ENCODE measurements at regions not wholly inside any gene's neighbourhood (a gene's known extent, or its start where the extent isn't known, plus 50 kb on each side); places are given as distances from the start of the nearest gene placed in this dataset.

GRCh38 chr10:44292390-44293002 is 92.4 kb downstream of the CXCL12 start:
- TF ChIP-seq EP300 (IDR thresholded peaks at IDR 0.05; ENCODE audit: borderline replicate concordance in 1 of 2, low read depth in 1 of 2, low read length in 1 of 2), result no peak
- no peak for TF ChIP-seq RXRA (IDR thresholded peaks at IDR 0.05; ENCODE audit: borderline replicate concordance, low read depth)
- TF ChIP-seq REST (IDR thresholded peaks at IDR 0.05; ENCODE audit: low read depth, low read length), result no peak
- TF ChIP-seq CTCF (IDR thresholded peaks at IDR 0.05), result no peak
- no peak for TF ChIP-seq MEF2A (IDR thresholded peaks at IDR 0.05; ENCODE audit: borderline replicate concordance, low read depth)
- TF ChIP-seq JUND (IDR thresholded peaks at IDR 0.05), result no peak
- TF ChIP-seq SIN3A (IDR thresholded peaks at IDR 0.05; ENCODE audit: borderline replicate concordance, low read depth, low read length), result no peak
- no peak for TF ChIP-seq RCOR1 (IDR thresholded peaks at IDR 0.05; ENCODE audit: low read length)
- no peak for TF ChIP-seq POLR2AphosphoS5 (IDR thresholded peaks at IDR 0.05; ENCODE audit: low read depth, low read length)
- no peak for TF ChIP-seq TAF1 (IDR thresholded peaks at IDR 0.05; ENCODE audit: borderline replicate concordance, low read depth, low read length)
- no peak for TF ChIP-seq MAX (IDR thresholded peaks at IDR 0.05; ENCODE audit: low read depth)
- TF ChIP-seq FOXM1 (IDR thresholded peaks at IDR 0.05; ENCODE audit: low read depth), result no peak
